RWPE2 (cell line): ENCODE measurements at regions not wholly inside any gene's neighbourhood (a gene's known extent, or its start where the extent isn't known, plus 50 kb on each side); places are given as distances from the start of the nearest gene placed in this dataset.
"Not testable (repeated sequence)": the region's sequence is repeated elsewhere in the genome, so short reads cannot be mapped to it uniquely, and the experiment has no call there.

Experiments used
- ATAC-seq: fragments of 200-7000 bp; cut with Tn5 transposase; 3 replicates; pipeline ENCODE4 v1.9.1; 2021; ENCODE audit warnings: low read depth
- DNase-seq: peaks from one replicate; pipeline ENCODE4 v3.0.0-alpha.2; 2020; ENCODE audit warnings: low spot score
- H3K27ac ChIP-seq: fragments of 450-650 bp; 2 replicates; pipeline ENCODE4 v1.5.1; 2017; ENCODE audit warnings: mild to moderate bottlenecking; ENCODE audit not compliant: poor library complexity, severe bottlenecking
- H3K27me3 ChIP-seq: fragments of 250-450 bp; sonication (Bioruptor Pico); 2 replicates; pipeline ENCODE4 v1.5.1; 2021; ENCODE audit warnings: mild to moderate bottlenecking, moderate library complexity; ENCODE audit not compliant: insufficient read depth, poor library complexity, severe bottlenecking
- H3K36me3 ChIP-seq: fragments of 250-450 bp; sonication (Bioruptor Pico); 2 replicates; pipeline ENCODE4 v1.5.1; 2020; ENCODE audit warnings: low read depth, mild to moderate bottlenecking, moderate library complexity
- H3K4me1 ChIP-seq: fragments of 250-450 bp; sonication (Bioruptor Pico); 2 replicates; pipeline ENCODE4 v1.5.1; 2021; ENCODE audit warnings: mild to moderate bottlenecking, moderate library complexity; ENCODE audit not compliant: insufficient read depth, poor library complexity, severe bottlenecking
- H3K4me3 ChIP-seq: fragments of 250-450 bp; sonication (Bioruptor Pico); 2 replicates; pipeline ENCODE4 v1.5.1; 2021; ENCODE audit warnings: mild to moderate bottlenecking, moderate library complexity; ENCODE audit not compliant: severe bottlenecking
- H3K9me3 ChIP-seq: fragments of 250-450 bp; sonication (Bioruptor Pico); 2 replicates; pipeline ENCODE4 v1.5.1; 2021; ENCODE audit warnings: mild to moderate bottlenecking, moderate library complexity; ENCODE audit not compliant: severe bottlenecking
- TF ChIP-seq, protein P1 (sequence below): fragments of 450-650 bp; IDR thresholded peaks from one replicate; pipeline ENCODE4 v1.5.1; 2017; ENCODE audit warnings: mild to moderate bottlenecking, moderate library complexity; ENCODE audit not compliant: poor library complexity, severe bottlenecking

DNA sequence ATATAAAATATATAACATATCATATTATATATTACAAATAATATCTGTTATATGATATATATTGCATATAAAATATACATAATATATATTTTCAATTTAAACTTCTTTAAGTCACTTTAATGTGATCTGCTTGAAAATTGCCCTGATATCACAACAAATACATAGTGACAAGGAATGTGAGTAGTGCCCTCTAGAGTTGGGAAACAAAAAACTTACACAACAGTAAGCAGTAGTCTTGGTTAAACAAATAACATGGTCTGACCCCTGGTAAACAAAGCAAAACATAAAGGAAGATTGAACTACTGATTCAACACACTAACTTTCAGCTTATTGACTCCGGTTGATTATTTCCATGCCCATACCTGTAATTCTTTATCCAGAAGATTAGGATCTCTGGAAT is 188.3 kb upstream of the NMUR2 start:
- no peaks in the 10 kb centered on the region for H3K4me1 ChIP-seq
- H3K4me3 ChIP-seq: no peak overlapping the region
- H3K36me3 ChIP-seq: no peaks in the 10 kb centered on the region
- peaks cover 5% of the 10 kb centered on the region for H3K27me3 ChIP-seq
- ATAC-seq (no peak; the same call in 2 of the 3 replicates), DNase-seq (no peak)
- TF ChIP-seq, protein P1, sequence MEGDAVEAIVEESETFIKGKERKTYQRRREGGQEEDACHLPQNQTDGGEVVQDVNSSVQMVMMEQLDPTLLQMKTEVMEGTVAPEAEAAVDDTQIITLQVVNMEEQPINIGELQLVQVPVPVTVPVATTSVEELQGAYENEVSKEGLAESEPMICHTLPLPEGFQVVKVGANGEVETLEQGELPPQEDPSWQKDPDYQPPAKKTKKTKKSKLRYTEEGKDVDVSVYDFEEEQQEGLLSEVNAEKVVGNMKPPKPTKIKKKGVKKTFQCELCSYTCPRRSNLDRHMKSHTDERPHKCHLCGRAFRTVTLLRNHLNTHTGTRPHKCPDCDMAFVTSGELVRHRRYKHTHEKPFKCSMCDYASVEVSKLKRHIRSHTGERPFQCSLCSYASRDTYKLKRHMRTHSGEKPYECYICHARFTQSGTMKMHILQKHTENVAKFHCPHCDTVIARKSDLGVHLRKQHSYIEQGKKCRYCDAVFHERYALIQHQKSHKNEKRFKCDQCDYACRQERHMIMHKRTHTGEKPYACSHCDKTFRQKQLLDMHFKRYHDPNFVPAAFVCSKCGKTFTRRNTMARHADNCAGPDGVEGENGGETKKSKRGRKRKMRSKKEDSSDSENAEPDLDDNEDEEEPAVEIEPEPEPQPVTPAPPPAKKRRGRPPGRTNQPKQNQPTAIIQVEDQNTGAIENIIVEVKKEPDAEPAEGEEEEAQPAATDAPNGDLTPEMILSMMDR: peak; percentile 39
- H3K9me3 ChIP-seq: no peaks in the 10 kb centered on the region
- H3K27ac ChIP-seq: no peak overlapping the region

DNA sequence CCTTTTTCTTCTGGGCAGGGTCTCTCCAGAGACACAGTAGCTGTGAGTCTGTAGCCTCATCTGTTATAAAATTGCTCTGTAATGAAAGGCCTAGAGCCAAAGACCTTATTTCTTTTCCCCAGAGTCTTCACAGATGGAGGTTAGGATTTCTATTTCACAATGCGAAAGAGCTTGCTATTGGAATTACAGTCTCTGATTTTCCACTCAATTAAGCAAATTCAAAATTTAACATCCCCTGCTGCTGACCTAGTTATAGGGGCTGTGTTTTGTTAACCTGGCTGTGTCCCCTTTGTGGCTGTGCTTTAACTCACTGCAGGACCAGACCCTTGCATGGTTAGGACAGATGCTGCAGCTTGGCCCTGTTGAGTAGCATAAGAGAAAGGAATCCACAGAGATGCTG is 190.3 kb upstream of the NMUR2 start:
- ATAC-seq (no peak), DNase-seq (no peak)
- TF ChIP-seq, protein P1: no peak
- Histone ChIP-seq H3K4me1 (no peaks in the 10 kb centered on the region), H3K9me3 (no peaks in the 10 kb centered on the region), H3K27me3 (peaks cover 3% of the 10 kb centered on the region), H3K4me3 (no peak overlapping the region), H3K36me3 (no peaks in the 10 kb centered on the region), H3K27ac (no peak overlapping the region)

DNA sequence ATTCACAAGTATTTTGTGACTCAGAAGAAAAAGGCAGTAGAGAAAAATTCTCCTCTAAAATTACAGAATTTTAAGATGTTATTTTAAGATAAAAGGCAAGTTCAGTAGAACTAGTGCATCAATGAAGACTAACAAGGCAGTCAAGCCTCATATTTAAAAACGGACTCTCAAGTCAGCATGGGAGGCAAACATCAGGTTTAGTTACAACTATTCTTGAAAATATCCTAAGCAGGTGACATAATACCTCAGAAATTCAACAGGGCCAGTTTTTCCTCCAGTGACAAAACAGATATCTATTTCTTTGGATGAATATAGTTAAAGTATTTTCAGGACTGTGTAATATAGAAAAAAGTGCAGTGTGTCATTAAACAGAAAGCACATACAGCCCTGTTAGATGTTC is 194.0 kb upstream of the NMUR2 start:
- ATAC-seq: no peak

DNA sequence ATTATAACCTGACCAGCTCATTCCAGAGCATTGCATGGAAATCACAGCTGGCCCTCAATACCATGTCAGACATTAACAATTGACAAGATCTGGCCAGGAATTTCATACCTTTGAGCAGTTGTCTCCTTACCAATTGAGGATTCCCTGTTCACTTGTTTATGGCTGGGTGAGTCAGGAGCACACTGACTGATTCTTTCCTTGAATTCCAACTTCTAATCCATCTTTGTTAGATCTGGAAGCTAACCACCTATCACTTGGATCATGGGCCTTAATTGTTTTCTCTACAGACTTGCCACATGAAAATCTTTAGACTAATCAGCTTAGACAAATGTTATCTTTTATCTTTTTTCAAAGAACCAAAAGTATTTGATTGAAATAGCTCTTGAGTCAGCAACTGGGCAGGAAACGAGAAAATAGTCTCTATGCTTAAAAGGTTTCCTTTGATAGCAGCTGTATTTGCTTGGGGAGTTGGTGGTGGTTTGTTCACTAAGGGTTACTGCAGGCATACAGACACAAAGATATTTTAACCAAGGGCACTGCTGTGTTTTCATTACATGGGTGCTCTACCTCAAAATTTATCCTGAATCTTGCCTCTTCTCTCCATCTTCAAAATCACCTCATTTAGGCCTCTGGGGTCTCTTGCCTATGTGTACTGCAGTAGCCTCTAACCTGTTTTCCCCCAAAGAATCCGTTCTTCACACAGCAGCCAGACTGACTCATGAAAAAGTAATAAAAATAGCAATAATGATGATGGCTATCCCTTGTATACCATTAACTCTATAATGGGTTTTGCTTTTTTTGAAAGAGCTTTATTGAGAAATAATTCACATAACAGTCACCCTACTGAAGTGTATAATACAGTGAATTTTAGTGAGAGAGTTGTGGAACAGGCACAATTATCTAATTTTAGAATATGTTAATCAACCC is 197.0 kb upstream of the NMUR2 start:
- Histone ChIP-seq H3K4me1 (no peaks in the 10 kb centered on the region), H3K27me3 (peaks cover 7% of the 10 kb centered on the region), H3K4me3 (no peak overlapping the region), H3K27ac (no peak overlapping the region), H3K36me3 (no peaks in the 10 kb centered on the region), H3K9me3 (no peaks in the 10 kb centered on the region)
- TF ChIP-seq, protein P1: no peak
- DNase-seq: no peak
- ATAC-seq: no peak

More for the DNA sequence above, 194.0 kb upstream of the NMUR2 start:
- TF ChIP-seq, protein P1: no peak
- Histone ChIP-seq H3K27me3 (peaks cover 3% of the 10 kb centered on the region), H3K27ac (no peak overlapping the region), H3K4me1 (no peaks in the 10 kb centered on the region), H3K9me3 (no peaks in the 10 kb centered on the region), H3K4me3 (no peak overlapping the region), H3K36me3 (no peaks in the 10 kb centered on the region)
- DNase-seq: no peak

DNA sequence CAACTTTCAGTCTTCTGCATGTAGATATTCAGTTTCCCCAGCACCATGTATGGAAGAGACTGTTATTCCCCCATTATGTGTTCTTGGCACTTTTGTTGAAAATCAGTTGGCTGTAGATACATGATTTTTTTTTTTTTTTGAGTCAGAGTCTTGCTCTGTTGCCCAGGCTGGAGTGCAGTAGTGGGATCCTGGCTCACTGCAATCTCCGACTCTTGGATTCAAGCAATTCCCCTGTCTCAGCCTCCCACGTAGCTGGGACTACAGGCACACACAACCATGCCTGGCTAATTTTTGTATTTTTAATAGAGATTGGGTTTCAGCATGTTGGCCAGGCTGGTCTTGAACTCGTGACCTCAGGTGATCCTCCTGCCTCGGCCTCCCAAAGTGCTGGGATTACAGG is 201.0 kb upstream of the NMUR2 start:
- peaks cover 13% of the 10 kb centered on the region for H3K27me3 ChIP-seq
- not testable (repeated sequence) for H3K9me3 ChIP-seq, ATAC-seq, H3K4me1 ChIP-seq, H3K36me3 ChIP-seq, DNase-seq, H3K27ac ChIP-seq, H3K4me3 ChIP-seq
